ACHN (cell line): ENCODE measurements at regions not wholly inside any gene's neighbourhood (a gene's known extent, or its start where the extent isn't known, plus 50 kb on each side); places are given as distances from the start of the nearest gene placed in this dataset.

Experiments
- DNase-seq: peaks from one replicate; pipeline ENCODE4 v3.0.0-alpha.2; 2015
- in situ Hi-C: cut with HindIII; loops from 2 replicates; pipeline ENCODE4 v1.10.0; 2017; ENCODE audit warnings: low sequenced_read_pairs, low pct_ligation_motif_present, low pct_unique_long_range_greater_than_20kb

DNA sequence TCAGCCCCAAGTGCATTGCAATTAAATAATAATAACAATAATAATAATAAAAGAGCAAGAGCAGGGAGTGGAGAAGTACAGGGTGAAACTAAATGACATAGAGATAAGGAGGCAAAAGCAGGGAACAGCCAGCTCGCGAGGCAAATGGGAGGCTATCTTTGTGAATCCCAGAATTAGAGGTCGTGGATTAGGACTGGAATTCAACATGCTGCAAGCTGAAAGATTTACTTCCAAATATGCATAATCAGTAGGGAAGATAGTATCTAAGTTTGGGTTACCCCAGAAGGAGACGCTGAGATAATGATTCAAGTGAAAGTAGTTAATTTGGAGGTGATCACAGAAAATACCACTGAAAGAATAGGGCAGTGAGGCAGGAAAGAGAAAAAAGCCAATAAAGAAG lies 119.4 kb upstream of the UBE2E2 start:
- no peak for DNase-seq
- in situ Hi-C loops: no loop called here

DNA sequence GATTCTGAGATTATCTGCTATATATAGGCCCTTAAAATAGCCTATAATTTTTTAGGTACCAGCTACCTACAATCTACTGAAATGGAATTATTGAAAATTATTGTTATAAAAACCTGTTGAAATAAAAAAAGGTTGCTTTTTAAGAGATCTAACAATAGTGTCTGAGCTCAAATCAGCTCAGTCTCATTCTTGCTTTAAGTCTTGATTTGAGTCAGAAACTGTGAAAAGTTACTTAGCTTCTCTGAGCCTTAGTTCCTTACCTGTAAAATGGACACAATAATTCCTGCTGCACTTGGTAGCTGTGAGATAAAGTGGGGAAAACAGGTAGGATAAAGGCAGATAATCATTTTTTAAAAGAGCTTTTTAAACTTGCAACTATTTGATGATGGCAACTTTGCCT lies 118.8 kb upstream of the UBE2E2 start:
- in situ Hi-C loops: no loop called here
- DNase-seq: no peak

GRCh38 chr3:23085261-23085660 lies 117.9 kb upstream of the UBE2E2 start:
- in situ Hi-C loops: no loop called here
- DNase-seq: no peak

DNA sequence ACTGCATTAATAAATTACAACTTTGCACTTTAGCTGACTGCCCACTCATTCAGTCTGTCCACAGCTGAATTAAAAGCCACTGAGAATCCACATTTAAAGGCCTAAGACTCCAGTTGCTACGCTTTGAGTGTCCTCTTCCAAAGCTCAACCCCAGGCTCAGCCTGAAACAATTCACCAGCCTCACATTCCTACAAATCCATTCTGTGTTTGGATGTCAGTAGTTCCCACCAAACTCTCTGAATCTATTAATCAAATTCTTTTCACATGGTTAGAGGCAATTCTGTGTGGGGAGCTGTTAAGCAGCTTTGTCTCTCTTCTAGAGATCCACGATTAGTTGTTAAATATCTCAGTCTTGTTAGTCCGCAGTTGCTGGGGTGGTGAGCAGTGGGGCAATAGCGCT lies 116.8 kb upstream of the UBE2E2 start:
- no peak for DNase-seq
- in situ Hi-C loops: no loop called here

GRCh38 chr3:23086831-23087230 lies 116.3 kb upstream of the UBE2E2 start:
- DNase-seq: no peak
- in situ Hi-C loops: no loop called here

DNA sequence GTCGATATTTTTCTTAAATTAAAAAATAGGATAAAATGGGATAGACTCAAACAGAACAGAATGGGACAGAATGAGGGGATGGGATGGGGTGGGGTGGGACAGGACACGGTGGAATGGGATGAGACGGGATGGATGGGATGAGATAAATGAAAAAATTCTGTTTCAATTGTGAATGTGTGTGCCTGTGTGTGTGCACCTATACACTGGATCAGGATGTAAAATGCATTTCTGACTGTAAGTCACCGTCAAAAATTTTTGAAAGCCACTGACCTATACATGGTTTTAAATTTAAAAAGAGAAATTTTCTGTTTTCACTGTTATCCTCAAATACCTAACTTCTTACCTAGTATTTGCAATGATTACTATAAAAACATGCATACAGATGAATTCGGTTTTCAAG lies 108.7 kb upstream of the UBE2E2 start:
- in situ Hi-C loops: no loop called here
- no peak for DNase-seq

- in situ Hi-C loops: no loop called here
- peak; percentile 66 for DNase-seq
Measured at GRCh38 chr3:23094890-23095462, 108.2 kb upstream of the UBE2E2 start.

- in situ Hi-C loops: no loop called here
- peak; percentile 35 for DNase-seq
Measured at GRCh38 chr3:23096041-23096440, 107.1 kb upstream of the UBE2E2 start.

- DNase-seq: no peak
- in situ Hi-C loops: no loop called here
Measured at GRCh38 chr3:23099021-23099420, 104.1 kb upstream of the UBE2E2 start.

DNA sequence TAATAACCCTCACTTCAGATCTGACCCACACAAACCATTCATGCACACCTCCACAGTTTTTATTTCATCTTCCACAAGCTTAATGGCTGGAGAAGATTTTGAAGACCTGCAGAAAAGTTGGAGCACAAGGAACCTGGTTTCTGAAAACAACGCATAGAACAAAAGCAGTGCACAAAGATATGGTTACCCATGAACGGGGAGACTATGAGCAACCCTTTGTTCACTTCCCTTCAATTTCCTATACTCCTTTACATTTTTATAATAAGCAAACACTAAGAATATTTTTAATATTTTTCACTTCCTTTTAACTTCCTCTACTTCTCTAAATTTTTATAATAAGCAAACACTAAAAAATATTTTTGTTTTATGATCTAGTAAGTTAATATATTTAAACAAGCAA lies 103.5 kb upstream of the UBE2E2 start:
- DNase-seq: no peak
- in situ Hi-C loops: no loop called here

- in situ Hi-C loops: no loop called here
Measured at GRCh38 chr3:23100106-23100505, 103.0 kb upstream of the UBE2E2 start.

GRCh38 chr3:23103764-23104163 lies 99.4 kb upstream of the UBE2E2 start:
- in situ Hi-C loops: no loop called here
- DNase-seq: no peak

More at GRCh38 chr3:23100106-23100505, 103.0 kb upstream of the UBE2E2 start:
- DNase-seq: no peak

GRCh38 chr3:23105048-23105447 lies 98.1 kb upstream of the UBE2E2 start:
- in situ Hi-C loops: no loop called here
- no peak for DNase-seq

- DNase-seq: no peak
- in situ Hi-C loops: no loop called here
Measured at GRCh38 chr3:23106666-23107065, 96.5 kb upstream of the UBE2E2 start.

GRCh38 chr3:23107221-23107620 lies 95.9 kb upstream of the UBE2E2 start:
- in situ Hi-C loops: no loop called here
- no peak for DNase-seq

- in situ Hi-C loops: no loop called here
- no peak for DNase-seq
Measured at GRCh38 chr3:23108451-23109057, 94.6 kb upstream of the UBE2E2 start.

DNA sequence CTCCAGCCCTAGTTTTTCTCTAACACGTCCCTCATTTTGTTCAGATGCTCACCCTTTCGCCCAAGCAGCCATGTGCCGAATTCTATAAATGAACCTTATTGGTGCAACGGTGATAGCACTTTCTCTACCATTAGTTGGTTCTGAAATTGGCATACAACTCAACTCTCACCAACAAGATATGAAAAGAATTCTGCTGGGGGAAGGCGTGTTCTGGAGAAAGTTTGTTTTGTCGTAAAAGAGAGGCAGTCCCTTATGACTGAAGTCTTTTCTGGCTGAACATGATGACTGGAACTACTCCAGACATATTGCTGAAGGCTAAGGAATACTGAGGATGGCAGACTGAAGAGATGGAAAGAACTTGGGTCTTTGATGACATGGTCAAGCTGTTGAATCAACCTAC lies 91.8 kb upstream of the UBE2E2 start:
- DNase-seq: no peak
- in situ Hi-C loops: no loop called here

DNA sequence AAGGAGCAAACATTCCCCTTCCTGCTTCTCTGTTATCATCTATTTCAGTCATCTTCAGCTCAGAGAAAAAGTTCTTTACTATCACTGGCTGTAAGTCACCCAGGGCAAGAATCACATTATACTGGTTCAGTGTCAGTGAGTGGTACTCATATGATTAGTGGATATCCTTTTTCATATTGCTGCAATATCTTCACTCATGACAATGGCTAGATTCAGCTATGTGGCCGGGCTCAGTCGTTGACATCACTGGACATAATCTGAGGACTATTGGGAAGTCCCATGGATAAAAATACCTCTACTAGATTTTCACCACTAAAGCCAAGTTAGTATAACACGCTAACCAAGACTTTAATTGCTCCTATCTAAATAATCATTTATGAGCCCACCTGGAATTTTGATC lies 91.3 kb upstream of the UBE2E2 start:
- in situ Hi-C loops: no loop called here
- DNase-seq: no peak

DNA sequence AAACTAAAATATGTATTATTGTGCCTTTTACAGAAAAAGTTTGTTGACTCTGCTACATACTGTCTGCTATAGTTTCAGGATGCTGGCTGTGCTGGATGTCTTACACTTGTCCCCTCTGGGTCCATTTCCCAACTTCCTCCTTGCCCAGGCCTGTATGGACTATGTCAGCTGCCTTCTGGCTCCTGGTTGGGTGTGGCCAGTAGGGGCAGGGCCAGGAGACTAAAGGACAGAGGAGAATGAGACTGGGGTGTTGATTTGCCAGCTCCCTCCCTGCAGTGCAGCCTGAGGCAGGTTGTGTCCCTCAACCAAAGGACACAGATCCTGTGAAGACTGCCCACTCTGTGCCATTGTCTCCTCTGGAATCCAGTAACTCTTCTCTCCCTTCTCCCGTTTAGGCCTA lies 90.6 kb upstream of the UBE2E2 start:
- in situ Hi-C loops: no loop called here

GRCh38 chr3:23113455-23114171 lies 89.5 kb upstream of the UBE2E2 start:
- DNase-seq: no peak
- in situ Hi-C loops: no loop called here

More for the DNA sequence above, 90.6 kb upstream of the UBE2E2 start:
- DNase-seq: no peak
